Hindlimb muscle (tissue), 1 donor: ENCODE measurements at regions not wholly inside any gene's neighbourhood (a gene's known extent, or its start where the extent isn't known, plus 50 kb on each side); places are given as distances from the start of the nearest gene placed in this dataset.
"Not testable (repeated sequence)": the region's sequence is repeated elsewhere in the genome, so short reads cannot be mapped to it uniquely, and the experiment has no call there.

Experiments
- DNase-seq: peaks from one replicate; pipeline ENCODE4 v3.0.0-alpha.2; 2013

- DNase-seq = no peak
Measured at GRCh38 chr14:105941226-105942166, 415.1 kb downstream of the TMEM121 start.

GRCh38 chr14:105942725-105943124 lies 416.3 kb downstream of the TMEM121 start:
- DNase-seq = not testable (repeated sequence)

DNA sequence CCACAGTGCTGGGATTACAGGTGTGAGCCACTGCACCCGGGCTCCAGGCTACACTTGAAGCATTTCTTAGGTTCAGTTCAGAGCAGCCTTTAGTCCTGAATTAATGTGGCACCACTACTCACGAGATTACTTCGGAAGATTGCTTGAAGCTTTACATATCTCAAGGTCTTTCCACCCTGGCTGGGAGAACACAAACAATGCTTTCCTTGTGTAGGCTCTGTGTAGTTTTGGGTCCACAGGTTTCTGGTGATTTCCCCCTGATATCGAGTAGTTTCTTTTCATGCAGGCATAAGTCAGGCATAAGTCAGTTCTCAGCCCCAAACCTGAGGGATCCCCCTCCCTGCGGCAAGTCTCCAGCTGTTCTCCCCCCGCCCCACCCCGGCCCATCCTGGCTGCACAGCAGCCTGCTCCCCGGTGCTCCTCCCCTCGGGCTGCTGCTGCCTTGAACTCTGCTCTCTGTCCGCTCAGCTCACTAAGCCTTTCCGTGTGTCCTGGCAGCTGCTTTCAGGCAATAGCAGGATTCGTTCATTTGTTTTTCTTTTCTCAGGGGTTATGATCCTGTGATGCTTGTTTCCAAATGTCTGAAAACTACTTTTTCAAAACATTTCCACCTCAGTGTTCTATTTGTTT lies 417.7 kb downstream of the TMEM121 start:
- no peak for DNase-seq

DNA sequence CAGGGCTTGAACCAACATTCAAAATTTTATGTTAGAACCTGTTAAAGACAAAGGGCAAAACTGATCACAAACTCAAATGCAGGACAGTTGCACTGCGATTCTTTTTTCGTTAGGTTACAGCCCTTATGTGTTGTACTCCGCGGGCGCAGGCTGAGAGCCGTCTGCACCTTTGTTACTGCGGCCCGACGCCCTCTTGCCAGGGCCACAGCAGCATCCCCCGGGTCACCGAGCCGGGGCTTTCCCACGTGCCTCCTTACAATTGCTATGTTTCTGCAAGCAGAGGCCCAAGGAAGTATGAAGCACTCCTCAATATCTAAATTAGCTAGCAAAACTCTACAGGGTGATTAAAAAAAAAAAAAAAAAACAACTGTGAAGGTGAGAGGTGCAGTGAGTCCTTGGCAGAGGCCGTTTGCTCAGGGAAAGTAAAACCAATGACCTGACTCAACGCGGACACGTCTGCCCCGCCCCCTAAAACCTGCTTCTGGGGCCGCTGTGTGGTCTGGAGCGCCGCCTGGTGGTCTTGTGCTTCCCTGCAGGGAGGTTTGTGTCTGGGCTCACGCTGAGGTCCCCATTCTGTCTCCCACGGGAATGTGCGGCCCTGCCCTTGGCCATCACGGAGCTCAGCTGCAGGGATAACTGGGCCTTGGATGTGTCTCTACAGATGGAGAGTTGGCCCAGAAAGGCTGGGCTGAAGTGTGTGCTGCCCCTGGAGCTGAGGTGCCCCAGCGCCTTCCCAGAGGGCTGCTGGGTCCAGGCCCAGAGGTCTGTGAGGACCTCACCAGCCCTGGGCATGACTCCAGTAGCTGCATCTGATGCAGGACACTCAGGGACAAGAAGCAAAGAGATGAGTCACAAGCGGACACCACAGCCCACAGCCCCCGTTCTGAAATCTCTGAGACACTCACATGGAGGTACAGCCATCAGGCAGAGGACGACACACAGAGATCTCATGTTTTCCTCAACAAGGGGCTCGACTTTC lies 418.5 kb downstream of the TMEM121 start:
- DNase-seq = no peak

- DNase-seq = no peak
Measured at GRCh38 chr14:105945896-105946295, 419.5 kb downstream of the TMEM121 start.

DNA sequence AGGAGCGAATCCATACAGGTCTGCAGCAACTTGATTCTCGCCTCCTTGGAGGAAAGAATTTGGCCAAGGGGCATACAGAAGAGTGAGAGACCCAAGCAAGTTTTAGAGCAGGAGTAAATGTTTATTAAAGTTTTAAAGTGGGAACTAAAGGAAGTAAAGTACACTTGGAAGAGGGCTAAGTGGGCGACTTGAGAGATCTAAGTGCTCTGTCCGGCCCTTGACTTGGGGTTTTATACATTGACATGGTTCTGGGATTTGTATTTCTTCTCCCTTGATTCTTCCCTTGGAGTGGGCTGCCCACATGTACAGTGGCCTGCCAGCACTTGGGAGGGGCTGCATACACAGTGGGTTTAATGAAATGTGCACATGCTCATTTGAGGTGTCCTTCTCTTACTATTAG lies 421.2 kb downstream of the TMEM121 start:
- DNase-seq = no peak

GRCh38 chr14:105948955-105949354 lies 422.6 kb downstream of the TMEM121 start:
- DNase-seq = not testable (repeated sequence)

DNA sequence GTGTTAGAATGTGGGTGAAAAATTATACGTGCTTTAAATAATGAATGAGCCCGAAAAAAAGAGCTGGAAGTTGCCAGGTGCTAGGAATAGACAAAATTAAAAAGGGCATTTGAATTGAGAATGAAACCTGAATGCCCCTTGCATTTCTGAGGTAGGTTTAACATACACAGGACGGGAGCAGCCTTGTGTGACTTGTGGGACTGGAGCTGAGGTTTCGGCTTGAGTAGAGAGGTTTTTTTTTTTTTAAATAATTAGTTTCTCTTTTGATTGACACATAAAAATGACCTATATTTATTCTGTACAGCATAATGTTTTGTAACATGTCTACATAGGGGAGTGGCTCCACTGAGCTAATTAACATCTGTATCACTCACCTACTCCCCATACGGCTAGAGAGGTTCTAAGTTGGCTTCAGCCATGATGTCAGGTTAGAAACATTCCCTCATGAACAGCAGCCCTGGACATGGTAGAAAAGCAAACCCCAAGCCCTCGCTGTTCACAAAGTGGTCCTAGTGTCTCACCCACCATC lies 424.0 kb downstream of the TMEM121 start:
- DNase-seq = not testable (repeated sequence)

DNA sequence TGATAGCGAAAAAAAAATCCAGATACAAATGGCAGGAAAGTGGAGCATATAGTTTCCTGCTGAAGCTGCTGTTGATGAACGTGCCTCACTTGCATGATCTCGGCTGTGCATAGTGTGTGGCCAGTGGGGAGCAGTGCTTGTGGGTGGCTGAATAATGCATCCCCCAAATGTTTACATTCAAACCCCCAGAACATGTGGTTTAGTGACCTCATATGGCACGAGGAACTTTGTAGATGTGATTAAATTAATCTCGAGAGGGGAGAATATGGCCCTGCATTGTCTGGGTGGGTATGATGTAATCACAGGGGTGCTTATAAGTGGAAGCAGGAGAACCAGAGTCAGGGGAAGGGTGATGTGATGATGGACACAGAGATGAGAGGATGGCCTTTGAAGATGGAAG lies 425.0 kb downstream of the TMEM121 start:
- no peak for DNase-seq

DNA sequence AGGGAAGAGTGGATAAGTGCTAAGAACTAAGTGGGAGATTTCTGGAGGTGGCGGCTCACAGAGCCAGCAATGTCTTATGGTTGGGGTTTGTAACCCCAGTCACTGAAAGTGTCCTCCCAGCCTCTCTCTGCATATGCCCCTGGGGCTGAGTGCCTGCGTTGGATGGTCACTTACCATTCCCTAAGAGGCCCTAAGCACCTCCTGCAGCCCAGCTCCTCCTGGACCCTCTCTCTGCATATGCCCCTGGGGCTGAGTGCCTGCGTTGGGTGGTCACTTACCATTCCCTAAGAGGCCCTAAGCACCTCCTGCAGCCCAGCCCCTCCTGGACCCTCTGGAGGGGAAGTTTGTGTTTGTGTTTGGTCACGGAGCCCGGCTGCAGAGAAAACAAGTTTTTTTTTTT lies 425.8 kb downstream of the TMEM121 start:
- DNase-seq = no peak

- DNase-seq = no peak
Measured at GRCh38 chr14:105952826-105953225, 426.4 kb downstream of the TMEM121 start.

- DNase-seq = not testable (repeated sequence)
Measured at GRCh38 chr14:105961625-105962024, 435.2 kb downstream of the TMEM121 start.

- no peak for DNase-seq
Measured at GRCh38 chr14:105962532-105962931, 436.1 kb downstream of the TMEM121 start.

DNA sequence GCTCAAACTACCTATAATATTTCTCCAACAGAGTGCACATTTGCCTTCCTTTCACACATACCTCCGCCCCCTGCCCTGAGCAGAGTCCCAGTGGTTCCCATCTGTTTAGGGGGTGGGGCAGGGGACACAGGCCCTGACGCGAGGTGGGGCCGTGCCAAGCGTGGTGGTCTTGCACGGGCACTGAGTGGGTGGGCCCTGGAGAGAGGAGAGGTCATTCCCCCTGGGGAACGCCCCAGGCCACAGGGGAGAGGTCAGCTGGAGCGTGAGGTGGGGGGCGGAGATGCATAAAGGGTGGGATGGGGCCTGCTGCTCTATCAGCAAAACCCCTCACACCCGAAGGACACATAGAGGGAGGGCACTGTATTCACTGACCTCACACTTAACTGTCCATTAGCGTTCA lies 441.9 kb downstream of the TMEM121 start:
- no peak for DNase-seq

GRCh38 chr14:105969026-105969425 lies 442.6 kb downstream of the TMEM121 start:
- DNase-seq = not testable (repeated sequence)

GRCh38 chr14:105970821-105971220 lies 444.4 kb downstream of the TMEM121 start:
- DNase-seq = not testable (repeated sequence)

GRCh38 chr14:105971593-105972500 lies 445.5 kb downstream of the TMEM121 start:
- no peak for DNase-seq

DNA sequence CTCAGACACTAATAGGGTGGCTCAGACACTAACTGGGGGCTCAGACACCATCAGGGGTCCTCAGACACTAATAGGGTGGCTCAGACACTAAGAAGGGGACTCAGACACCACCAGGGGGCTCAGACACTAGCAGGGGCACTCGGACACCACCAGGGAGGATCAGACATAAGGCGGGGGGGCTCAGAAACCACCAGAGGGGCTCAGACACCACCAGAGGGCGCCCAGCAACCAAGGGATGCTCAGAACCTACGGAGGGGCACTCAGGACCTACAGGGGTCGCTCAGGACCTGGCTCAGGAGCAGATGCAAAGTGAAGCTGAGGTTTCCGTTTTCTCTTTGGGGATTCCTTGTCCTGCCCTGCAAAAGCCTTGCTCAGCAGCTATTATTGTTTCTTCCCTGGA lies 448.5 kb downstream of the TMEM121 start:
- DNase-seq = no peak

DNA sequence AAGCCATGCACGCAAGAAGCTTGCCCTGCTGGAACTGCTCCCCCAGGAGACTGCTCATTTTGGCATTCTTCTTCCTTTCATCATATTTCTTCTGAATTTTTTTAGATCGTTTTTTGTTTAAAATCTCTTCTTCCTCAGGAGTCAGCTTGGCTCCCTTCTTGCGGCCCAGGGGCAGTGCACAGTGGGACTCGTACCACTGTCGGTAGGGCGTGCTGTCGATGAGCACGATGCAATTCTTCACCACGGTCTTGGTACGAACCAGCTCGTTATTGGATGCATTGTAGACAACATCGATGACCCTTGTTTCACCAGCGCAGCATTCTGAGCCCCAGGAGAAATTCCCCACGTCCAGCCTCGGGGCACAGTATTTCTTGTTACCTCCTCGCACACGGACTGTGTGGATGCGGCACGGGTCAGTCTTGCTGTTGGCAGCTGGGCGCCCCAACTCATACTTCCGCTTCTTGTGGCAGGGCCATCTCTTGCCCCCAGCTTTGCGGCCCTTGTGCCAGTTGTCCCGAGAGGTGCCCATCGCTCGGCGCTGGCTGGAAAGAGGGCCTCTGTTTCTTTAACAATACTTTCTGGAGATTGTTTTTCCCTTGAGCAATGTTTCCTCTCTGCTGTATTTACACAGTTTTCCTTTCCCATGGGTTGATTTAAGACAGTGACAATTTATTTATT lies 452.4 kb downstream of the TMEM121 start:
- no peak for DNase-seq

- DNase-seq = no peak
Measured at GRCh38 chr14:105979446-105979845, 453.1 kb downstream of the TMEM121 start.

DNA sequence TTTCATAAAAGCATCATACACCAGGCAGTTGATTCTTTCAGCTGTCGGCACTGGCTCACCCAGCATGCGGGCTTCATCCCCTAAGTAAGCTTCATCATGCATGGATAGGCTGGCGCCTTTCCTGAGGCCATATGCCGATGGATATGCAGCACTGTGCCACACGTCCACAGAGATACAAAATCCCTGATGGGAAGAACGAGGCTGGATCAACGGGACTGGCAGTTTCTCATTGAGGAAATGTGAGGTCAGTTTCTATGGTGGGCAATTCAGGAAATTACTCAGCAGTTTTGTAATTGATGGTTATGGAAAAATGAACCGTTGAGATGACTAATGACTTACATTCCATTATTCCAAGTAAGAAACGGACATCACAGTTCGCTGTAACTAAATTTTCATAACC lies 453.8 kb downstream of the TMEM121 start:
- no peak for DNase-seq
